Liver (tissue), 3 donors: ENCODE measurements at regions not wholly inside any gene's neighbourhood (a gene's known extent, or its start where the extent isn't known, plus 50 kb on each side); places are given as distances from the start of the nearest gene placed in this dataset.

ENCODE experiments used
- GABPA ChIP-seq, 2 donors: IDR thresholded peaks in 1 of 2; conservative IDR thresholded peaks in 1 of 2; 2 replicates each; pipeline ENCODE4 v1.6.1; 2016; ENCODE audit warnings: antibody characterized with exemption in 2 of 2, mild to moderate bottlenecking in 1 of 2, moderate library complexity in 1 of 2
- HNF4G ChIP-seq: IDR thresholded peaks from 2 replicates; pipeline ENCODE4 v1.6.1; 2016; ENCODE audit warnings: antibody characterized with exemption
- RAD21 ChIP-seq, 2 donors: IDR thresholded peaks; 2 replicates each; pipeline ENCODE4 v1.6.1; 2016; ENCODE audit warnings: antibody characterized with exemption in 2 of 2, mild to moderate bottlenecking in 2 of 2
- RXRA ChIP-seq, 2 donors: IDR thresholded peaks; 2 replicates each; pipeline ENCODE4 v1.6.1; 2017 to 2018; ENCODE audit warnings: antibody characterized with exemption in 2 of 2, mild to moderate bottlenecking in 1 of 2
- TAF1 ChIP-seq: conservative IDR thresholded peaks from 2 replicates; pipeline ENCODE4 v1.6.1; 2016; ENCODE audit warnings: antibody characterized with exemption, mild to moderate bottlenecking
- YY1 ChIP-seq: IDR thresholded peaks from 2 replicates; pipeline ENCODE4 v1.6.1; 2016; ENCODE audit warnings: antibody characterized with exemption, mild to moderate bottlenecking
- TF ChIP-seq, protein P1 (sequence below): fragments of 150-350 bp; IDR thresholded peaks from 2 replicates; pipeline ENCODE4 v1.5.1; 2017; ENCODE audit warnings: improper control_type of control experiment, low read depth, low read length; ENCODE audit not compliant: missing input control
- TF ChIP-seq, protein P2 (sequence below): IDR thresholded peaks from 2 replicates; pipeline ENCODE4 v1.6.1; 2016; ENCODE audit warnings: antibody characterized with exemption
- TF ChIP-seq, protein P3 (sequence below): IDR thresholded peaks from 2 replicates; pipeline ENCODE4 v1.6.1; 2016; ENCODE audit warnings: antibody characterized with exemption, mild to moderate bottlenecking
- donor health status: healthy.
- donor health status: healthy.

DNA sequence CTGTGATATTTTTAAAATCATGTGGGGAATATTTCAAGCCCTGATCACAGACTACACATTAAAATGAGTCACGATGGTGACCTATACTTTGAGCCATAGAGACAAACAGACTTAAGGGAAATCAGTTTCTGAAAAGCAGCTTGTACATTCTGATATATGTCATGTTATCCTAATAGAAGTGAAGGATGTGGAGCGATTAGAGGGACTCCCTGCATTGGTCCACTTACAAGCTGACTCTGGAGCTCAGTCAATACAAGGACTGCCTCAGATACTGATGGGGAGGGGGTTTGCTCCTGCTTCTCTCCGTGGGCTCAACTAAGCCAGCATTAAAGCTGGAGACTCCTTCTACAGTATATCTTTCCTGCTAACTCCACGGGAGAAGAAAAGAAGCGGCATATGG lies 173.5 kb downstream of the ALG10B start:
- TF ChIP-seq GABPA (IDR thresholded peaks at IDR 0.05 in 1 of 2, conservative IDR thresholded peaks at IDR 0.05 in 1 of 2) (no peak), HNF4G (no peak), TAF1 (no peak), YY1 (no peak), RAD21 (IDR thresholded peaks at IDR 0.05) (no peak), RXRA (IDR thresholded peaks at IDR 0.05) (no peak)
- TF ChIP-seq, protein P1, sequence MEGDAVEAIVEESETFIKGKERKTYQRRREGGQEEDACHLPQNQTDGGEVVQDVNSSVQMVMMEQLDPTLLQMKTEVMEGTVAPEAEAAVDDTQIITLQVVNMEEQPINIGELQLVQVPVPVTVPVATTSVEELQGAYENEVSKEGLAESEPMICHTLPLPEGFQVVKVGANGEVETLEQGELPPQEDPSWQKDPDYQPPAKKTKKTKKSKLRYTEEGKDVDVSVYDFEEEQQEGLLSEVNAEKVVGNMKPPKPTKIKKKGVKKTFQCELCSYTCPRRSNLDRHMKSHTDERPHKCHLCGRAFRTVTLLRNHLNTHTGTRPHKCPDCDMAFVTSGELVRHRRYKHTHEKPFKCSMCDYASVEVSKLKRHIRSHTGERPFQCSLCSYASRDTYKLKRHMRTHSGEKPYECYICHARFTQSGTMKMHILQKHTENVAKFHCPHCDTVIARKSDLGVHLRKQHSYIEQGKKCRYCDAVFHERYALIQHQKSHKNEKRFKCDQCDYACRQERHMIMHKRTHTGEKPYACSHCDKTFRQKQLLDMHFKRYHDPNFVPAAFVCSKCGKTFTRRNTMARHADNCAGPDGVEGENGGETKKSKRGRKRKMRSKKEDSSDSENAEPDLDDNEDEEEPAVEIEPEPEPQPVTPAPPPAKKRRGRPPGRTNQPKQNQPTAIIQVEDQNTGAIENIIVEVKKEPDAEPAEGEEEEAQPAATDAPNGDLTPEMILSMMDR = no peak
- TF ChIP-seq, protein P2, sequence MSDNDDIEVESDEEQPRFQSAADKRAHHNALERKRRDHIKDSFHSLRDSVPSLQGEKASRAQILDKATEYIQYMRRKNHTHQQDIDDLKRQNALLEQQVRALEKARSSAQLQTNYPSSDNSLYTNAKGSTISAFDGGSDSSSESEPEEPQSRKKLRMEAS = no peak
- TF ChIP-seq, protein P3, sequence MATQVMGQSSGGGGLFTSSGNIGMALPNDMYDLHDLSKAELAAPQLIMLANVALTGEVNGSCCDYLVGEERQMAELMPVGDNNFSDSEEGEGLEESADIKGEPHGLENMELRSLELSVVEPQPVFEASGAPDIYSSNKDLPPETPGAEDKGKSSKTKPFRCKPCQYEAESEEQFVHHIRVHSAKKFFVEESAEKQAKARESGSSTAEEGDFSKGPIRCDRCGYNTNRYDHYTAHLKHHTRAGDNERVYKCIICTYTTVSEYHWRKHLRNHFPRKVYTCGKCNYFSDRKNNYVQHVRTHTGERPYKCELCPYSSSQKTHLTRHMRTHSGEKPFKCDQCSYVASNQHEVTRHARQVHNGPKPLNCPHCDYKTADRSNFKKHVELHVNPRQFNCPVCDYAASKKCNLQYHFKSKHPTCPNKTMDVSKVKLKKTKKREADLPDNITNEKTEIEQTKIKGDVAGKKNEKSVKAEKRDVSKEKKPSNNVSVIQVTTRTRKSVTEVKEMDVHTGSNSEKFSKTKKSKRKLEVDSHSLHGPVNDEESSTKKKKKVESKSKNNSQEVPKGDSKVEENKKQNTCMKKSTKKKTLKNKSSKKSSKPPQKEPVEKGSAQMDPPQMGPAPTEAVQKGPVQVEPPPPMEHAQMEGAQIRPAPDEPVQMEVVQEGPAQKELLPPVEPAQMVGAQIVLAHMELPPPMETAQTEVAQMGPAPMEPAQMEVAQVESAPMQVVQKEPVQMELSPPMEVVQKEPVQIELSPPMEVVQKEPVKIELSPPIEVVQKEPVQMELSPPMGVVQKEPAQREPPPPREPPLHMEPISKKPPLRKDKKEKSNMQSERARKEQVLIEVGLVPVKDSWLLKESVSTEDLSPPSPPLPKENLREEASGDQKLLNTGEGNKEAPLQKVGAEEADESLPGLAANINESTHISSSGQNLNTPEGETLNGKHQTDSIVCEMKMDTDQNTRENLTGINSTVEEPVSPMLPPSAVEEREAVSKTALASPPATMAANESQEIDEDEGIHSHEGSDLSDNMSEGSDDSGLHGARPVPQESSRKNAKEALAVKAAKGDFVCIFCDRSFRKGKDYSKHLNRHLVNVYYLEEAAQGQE = no peak
